VCaP (cell line): ENCODE measurements at regions not wholly inside any gene's neighbourhood (a gene's known extent, or its start where the extent isn't known, plus 50 kb on each side); places are given as distances from the start of the nearest gene placed in this dataset.

ENCODE experiments used
- H3K27ac ChIP-seq: fragments of 450-650 bp; 2 replicates; pipeline ENCODE4 v1.5.1; 2017
- CTCF ChIP-seq: fragments of 450-650 bp; conservative IDR thresholded peaks from 2 replicates; pipeline ENCODE4 v1.5.1; 2017; ENCODE audit warnings: mild to moderate bottlenecking, moderate library complexity

GRCh38 chr4:24404281-24404680 is 180.1 kb downstream of the DHX15 start:
- TF ChIP-seq CTCF, result no peak

GRCh38 chr4:24403265-24403664 is 181.1 kb downstream of the DHX15 start:
- H3K27ac ChIP-seq, result no peak overlapping the region
- TF ChIP-seq CTCF, result no peak

More at GRCh38 chr4:24404281-24404680, 180.1 kb downstream of the DHX15 start:
- no peak overlapping the region for H3K27ac ChIP-seq

GRCh38 chr4:24400537-24400936 is 183.8 kb downstream of the DHX15 start:
- H3K27ac ChIP-seq, result no peak overlapping the region
- TF ChIP-seq CTCF, result no peak

- no peak for TF ChIP-seq CTCF
- H3K27ac ChIP-seq, result no peak overlapping the region
Measured at GRCh38 chr4:24396988-24397387, 187.4 kb downstream of the DHX15 start.

GRCh38 chr4:24395937-24396336 is 188.4 kb downstream of the DHX15 start:
- H3K27ac ChIP-seq, result no peak overlapping the region
- TF ChIP-seq CTCF, result no peak

GRCh38 chr4:24394041-24394440 is 190.3 kb downstream of the DHX15 start:
- H3K27ac ChIP-seq, result no peak overlapping the region
- no peak for TF ChIP-seq CTCF

GRCh38 chr4:24392613-24393012 is 191.7 kb downstream of the DHX15 start:
- no peak overlapping the region for H3K27ac ChIP-seq
- no peak for TF ChIP-seq CTCF

GRCh38 chr4:24382381-24382780 is 202.0 kb downstream of the DHX15 start:
- no peak for TF ChIP-seq CTCF
- no peak overlapping the region for H3K27ac ChIP-seq
